ENCODE measurements at regions not wholly inside any gene's neighbourhood (a gene's known extent, or its start where the extent isn't known, plus 50 kb on each side); places are given as distances from the start of the nearest gene placed in this dataset.

- Mint-ChIP-seq H3K27me3 (peaks cover 42% of the 10 kb centered on the region), H3K27ac (no peak overlapping the region), H3K9me3 (ENCODE audit: insufficient read depth) (no peaks in the 10 kb centered on the region), H3K4me1 (no peaks in the 10 kb centered on the region), H3K4me3 (no peak overlapping the region)
- no peaks in the 10 kb centered on the region for H4K20me1 ChIP-seq (ENCODE audit: control insufficient read depth, insufficient read depth, low read length, poor library complexity, severe bottlenecking)
- intact Hi-C loops (cut with micrococcal nuclease): no loop called here
- H3K4me2 ChIP-seq (replicated peaks; ENCODE audit: low read depth, low read length, poor library complexity, severe bottlenecking): no peak overlapping the region
- H3K9me3 ChIP-seq (ENCODE audit: control extremely low read depth in 1 of 3, control insufficient read depth in 2 of 3, insufficient read depth in 1 of 3, low read length in 2 of 3): no peaks in the 10 kb centered on the region
- no peak for ATAC-seq (ENCODE audit: low read depth)
- no peak overlapping the region for H3K27ac ChIP-seq (ENCODE audit: low read length in 2 of 2)
- DNase-seq: no peak
- WGBS (ENCODE audit: insufficient coverage): 85% methylated on average over 8 of the region's 8 CpGs
- POLR2A ChIA-PET: no interaction called here
- TF ChIP-seq EZH2 (IDR thresholded peaks at IDR 0.05; ENCODE audit: borderline replicate concordance, insufficient read depth, low read depth, low read length, poor library complexity, severe bottlenecking): no peak
- no peak for TF ChIP-seq CTCF (IDR thresholded peaks at IDR 0.05)
- H3K36me3 ChIP-seq (replicated peaks in 1 of 2; ENCODE audit: control extremely low read depth in 1 of 2, control insufficient read depth in 1 of 2, extremely low read depth in 1 of 2, insufficient read depth in 2 of 2, low read length in 1 of 2): no peaks in the 10 kb centered on the region
- CTCF ChIA-PET: interaction anchor here (1.0 kb wide), 1 partner anchor 14 kb away, joined by 3 read pairs; no protein-coding TSS in a partner anchor
- H3K4me1 ChIP-seq (ENCODE audit: control insufficient read depth in 2 of 2, insufficient read depth in 2 of 2, low read length in 2 of 2): no peaks in the 10 kb centered on the region
- H2AFZ ChIP-seq (ENCODE audit: insufficient read depth, low read depth, low read length, poor library complexity, severe bottlenecking): no peak overlapping the region
- no peaks in the 10 kb centered on the region for H3K79me2 ChIP-seq (ENCODE audit: control insufficient read depth, insufficient read depth, low read length)
- H3K9ac ChIP-seq (ENCODE audit: low read length): no peak overlapping the region
- no peak overlapping the region for H3K4me3 ChIP-seq (ENCODE audit: control extremely low read depth in 1 of 5, extremely low read depth in 1 of 5, insufficient read depth in 1 of 5, low read depth in 2 of 5, low read length in 4 of 5)
- peaks cover 0 to 4% (median 3%) of the 10 kb centered on the region in 4 experiments for H3K27me3 ChIP-seq (replicated peaks in 1 of 4; ENCODE audit: control extremely low read depth in 1 of 4, control insufficient read depth in 3 of 4, insufficient read depth in 4 of 4, low read length in 3 of 4)
Measured at GRCh38 chr7:26508481-26508880, 216.8 kb downstream of the SNX10 start.

- intact Hi-C loops (cut with micrococcal nuclease): no loop called here
- ATAC-seq (ENCODE audit: low read depth) (no peak), DNase-seq (no peak)
- Histone ChIP-seq H4K20me1 (ENCODE audit: control insufficient read depth, insufficient read depth, low read length, poor library complexity, severe bottlenecking) (no peaks in the 10 kb centered on the region), H3K36me3 (replicated peaks in 1 of 2; ENCODE audit: control extremely low read depth in 1 of 2, control insufficient read depth in 1 of 2, extremely low read depth in 1 of 2, insufficient read depth in 2 of 2, low read length in 1 of 2) (no peaks in the 10 kb centered on the region), H3K4me2 (replicated peaks; ENCODE audit: low read depth, low read length, poor library complexity, severe bottlenecking) (no peak overlapping the region), H3K4me1 (ENCODE audit: control insufficient read depth in 2 of 2, insufficient read depth in 2 of 2, low read length in 2 of 2) (no peaks in the 10 kb centered on the region), H3K4me3 (ENCODE audit: control extremely low read depth in 1 of 5, extremely low read depth in 1 of 5, insufficient read depth in 1 of 5, low read depth in 2 of 5, low read length in 4 of 5) (no peak overlapping the region), H3K27ac (ENCODE audit: low read length in 2 of 2) (no peak overlapping the region), H3K9ac (ENCODE audit: low read length) (no peak overlapping the region), H3K9me3 (ENCODE audit: control extremely low read depth in 1 of 3, control insufficient read depth in 2 of 3, insufficient read depth in 1 of 3, low read length in 2 of 3) (no peaks in the 10 kb centered on the region), H2AFZ (ENCODE audit: insufficient read depth, low read depth, low read length, poor library complexity, severe bottlenecking) (no peak overlapping the region), H3K79me2 (ENCODE audit: control insufficient read depth, insufficient read depth, low read length) (no peaks in the 10 kb centered on the region), H3K27me3 (replicated peaks in 1 of 4; ENCODE audit: control extremely low read depth in 1 of 4, control insufficient read depth in 3 of 4, insufficient read depth in 4 of 4, low read length in 3 of 4) (peaks cover 0 to 7% (median 4%) of the 10 kb centered on the region in 4 experiments)
- POLR2A ChIA-PET: no interaction called here
- H3K9me3 Mint-ChIP-seq (ENCODE audit: insufficient read depth): no peaks in the 10 kb centered on the region
- H3K4me1 Mint-ChIP-seq: no peaks in the 10 kb centered on the region
- no peak overlapping the region for H3K27ac Mint-ChIP-seq
- TF ChIP-seq CTCF (IDR thresholded peaks at IDR 0.05) (no peak), EZH2 (IDR thresholded peaks at IDR 0.05; ENCODE audit: borderline replicate concordance, insufficient read depth, low read depth, low read length, poor library complexity, severe bottlenecking) (no peak)
- H3K27me3 Mint-ChIP-seq: peaks cover 37% of the 10 kb centered on the region
- no peak overlapping the region for H3K4me3 Mint-ChIP-seq
- WGBS (ENCODE audit: insufficient coverage): 93% methylated on average over 2 of the region's 5 CpGs
- CTCF ChIA-PET: interaction anchor here (1.0 kb wide), 1 partner anchor 14 kb away, joined by 3 read pairs; no protein-coding TSS in a partner anchor
Measured at GRCh38 chr7:26508917-26509316, 217.3 kb downstream of the SNX10 start.

Measured in B cell (primary cell).